ENCODE measurements at regions not wholly inside any gene's neighbourhood (a gene's known extent, or its start where the extent isn't known, plus 50 kb on each side); places are given as distances from the start of the nearest gene placed in this dataset.

GRCh38 chr13:47592256-47592655 is 408.8 kb downstream of the SUCLA2 start:
- TF ChIP-seq CTCF (IDR thresholded peaks at IDR 0.05), result no peak
- no peak for TF ChIP-seq POLR2A (IDR thresholded peaks at IDR 0.05)
